ENCODE measurements at regions not wholly inside any gene's neighbourhood (a gene's known extent, or its start where the extent isn't known, plus 50 kb on each side); places are given as distances from the start of the nearest gene placed in this dataset.

GRCh38 chr10:106520698-106521097 lies 643.8 kb downstream of the SORCS1 start:
- DNase-seq: no peak

- DNase-seq: no peak
Measured at GRCh38 chr10:106519376-106520030, 645.0 kb downstream of the SORCS1 start.

GRCh38 chr10:106515206-106515790 lies 649.2 kb downstream of the SORCS1 start:
- DNase-seq: no peak

GRCh38 chr10:106513352-106513771 lies 651.1 kb downstream of the SORCS1 start:
- DNase-seq: no peak

GRCh38 chr10:106511917-106512316 lies 652.6 kb downstream of the SORCS1 start:
- no peak for DNase-seq

- DNase-seq: no peak
Measured at GRCh38 chr10:106508950-106509349, 655.6 kb downstream of the SORCS1 start.

GRCh38 chr10:106506526-106507283 lies 657.8 kb downstream of the SORCS1 start:
- no peak for DNase-seq

GRCh38 chr10:106504536-106504935 lies 660.0 kb downstream of the SORCS1 start:
- no peak for DNase-seq

- DNase-seq: no peak
Measured at GRCh38 chr10:106502641-106503040, 661.9 kb downstream of the SORCS1 start.

- DNase-seq: no peak
Measured at GRCh38 chr10:106500925-106501525, 663.5 kb downstream of the SORCS1 start.

- no peak for DNase-seq
Measured at GRCh38 chr10:106500041-106500924, 664.2 kb downstream of the SORCS1 start.

- no peak for DNase-seq
Measured at GRCh38 chr10:106499448-106499847, 665.1 kb downstream of the SORCS1 start.

- DNase-seq: no peak
Measured at GRCh38 chr10:106498675-106499074, 665.8 kb downstream of the SORCS1 start.

GRCh38 chr10:106495931-106496330 lies 668.6 kb downstream of the SORCS1 start:
- no peak for DNase-seq

- no peak for DNase-seq
Measured at GRCh38 chr10:106493751-106494150, 670.8 kb downstream of the SORCS1 start.

GRCh38 chr10:106493226-106493625 lies 671.3 kb downstream of the SORCS1 start:
- no peak for DNase-seq

GRCh38 chr10:106487726-106488125 lies 676.8 kb downstream of the SORCS1 start:
- DNase-seq: no peak

- no peak for DNase-seq
Measured at GRCh38 chr10:106481598-106482275, 682.8 kb downstream of the SORCS1 start.

- DNase-seq: no peak
Measured at GRCh38 chr10:106479636-106480035, 684.9 kb downstream of the SORCS1 start.

- no peak for DNase-seq
Measured at GRCh38 chr10:106474876-106475275, 689.6 kb downstream of the SORCS1 start.

GRCh38 chr10:106473129-106473685 lies 691.3 kb downstream of the SORCS1 start:
- DNase-seq: no peak

GRCh38 chr10:106467506-106467905 lies 697.0 kb downstream of the SORCS1 start:
- no peak for DNase-seq

Measured in AML-193 (cell line).